Esophagus squamous epithelium (tissue), 4 donors: ENCODE measurements at regions not wholly inside any gene's neighbourhood (a gene's known extent, or its start where the extent isn't known, plus 50 kb on each side); places are given as distances from the start of the nearest gene placed in this dataset.
"Not testable (repeated sequence)": the region's sequence is repeated elsewhere in the genome, so short reads cannot be mapped to it uniquely, and the experiment has no call there.

Experiments used
- CTCF ChIP-seq, 6 experiments: fragments of 450-650 bp in 4 of 6; fragments of 200-600 bp in 2 of 6; sonication (generic) in 2 of 6; IDR thresholded peaks; one replicate each; pipeline ENCODE4 v1.5.1; 2016 to 2019; ENCODE audit warnings: antibody characterized with exemption in 6 of 6, mild to moderate bottlenecking in 4 of 6, moderate library complexity in 4 of 6
- POLR2A ChIP-seq, 4 donors: fragments of 450-650 bp; IDR thresholded peaks; one replicate each; pipeline ENCODE4 v1.6.1; 2017; ENCODE audit warnings: antibody characterized with exemption in 4 of 4, mild to moderate bottlenecking in 4 of 4, moderate library complexity in 3 of 4

GRCh38 chr9:83189026-83189425 lies 126.1 kb upstream of the RASEF start:
- TF ChIP-seq POLR2A, CTCF (IDR thresholded peaks at IDR 0.05): not testable (repeated sequence)
